HG03039 (cell line): ENCODE measurements at regions not wholly inside any gene's neighbourhood (a gene's known extent, or its start where the extent isn't known, plus 50 kb on each side); places are given as distances from the start of the nearest gene placed in this dataset.
"Not testable (repeated sequence)": the region's sequence is repeated elsewhere in the genome, so short reads cannot be mapped to it uniquely, and the experiment has no call there.

Source experiments
- ATAC-seq: cut with Tn5 transposase; IDR thresholded peaks from one replicate; pipeline ENCODE4 v1.9.1; 2021; ENCODE audit warnings: mild to moderate bottlenecking, moderate library complexity; ENCODE audit not compliant: unreplicated experiment

DNA sequence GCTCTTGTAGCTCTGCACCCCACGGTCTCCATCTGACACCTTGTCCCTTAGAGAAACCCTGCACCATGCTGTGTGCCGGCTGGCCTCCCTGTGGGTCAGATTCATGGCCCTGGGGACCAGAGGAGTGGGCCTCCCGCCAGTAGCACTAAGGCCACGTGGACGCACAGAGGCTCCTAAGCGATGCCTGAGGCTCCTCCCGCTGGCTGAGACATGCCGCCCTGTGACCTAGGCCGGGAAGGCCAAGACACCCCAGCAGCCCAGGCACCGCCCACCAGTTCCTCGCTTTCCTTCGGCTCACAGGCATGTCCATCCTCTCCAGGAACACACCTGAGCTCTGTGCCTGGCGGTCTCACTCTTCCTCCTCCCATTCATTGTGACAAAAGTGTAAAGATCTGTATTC, 311.0 kb downstream of the THBS2 start:
- ATAC-seq: no peak

DNA sequence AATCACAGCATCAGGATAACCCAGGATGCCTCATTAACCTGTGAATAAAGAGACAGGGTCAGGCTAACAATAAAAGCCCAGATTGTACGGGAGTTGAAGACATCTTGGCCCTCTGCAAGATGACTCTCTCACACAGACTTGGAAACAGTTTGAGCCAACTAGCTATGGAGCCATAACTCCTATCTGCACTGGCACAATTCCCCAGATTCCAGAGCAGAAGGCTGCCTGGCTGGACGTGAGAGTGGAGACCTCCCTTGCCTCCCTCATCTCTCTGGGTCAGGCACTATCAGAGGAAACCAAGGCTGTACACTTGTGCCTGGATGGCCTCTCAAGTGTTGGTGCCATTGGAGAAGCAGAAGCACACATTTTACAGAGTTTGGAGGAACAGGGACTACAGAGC, 312.6 kb downstream of the THBS2 start:
- no peak for ATAC-seq

DNA sequence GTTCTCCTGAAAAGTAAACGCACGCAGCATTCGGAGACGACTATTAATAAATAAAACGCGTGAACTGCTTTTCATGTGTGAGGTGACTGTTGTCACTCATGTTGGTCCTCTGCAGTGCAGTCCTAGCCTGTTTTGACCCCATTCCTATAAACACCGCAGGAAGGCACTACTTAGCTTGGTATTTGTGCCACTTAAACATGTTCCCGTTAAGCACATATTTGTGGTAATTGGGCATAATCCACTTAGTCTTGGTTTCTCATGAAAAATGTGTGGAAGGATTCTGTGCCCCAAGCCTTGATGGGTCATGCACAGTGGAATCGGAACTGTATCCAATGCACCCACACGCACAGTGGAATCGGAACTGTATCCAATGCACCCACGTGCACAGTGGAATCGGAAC, 313.9 kb downstream of the THBS2 start:
- no peak for ATAC-seq

DNA sequence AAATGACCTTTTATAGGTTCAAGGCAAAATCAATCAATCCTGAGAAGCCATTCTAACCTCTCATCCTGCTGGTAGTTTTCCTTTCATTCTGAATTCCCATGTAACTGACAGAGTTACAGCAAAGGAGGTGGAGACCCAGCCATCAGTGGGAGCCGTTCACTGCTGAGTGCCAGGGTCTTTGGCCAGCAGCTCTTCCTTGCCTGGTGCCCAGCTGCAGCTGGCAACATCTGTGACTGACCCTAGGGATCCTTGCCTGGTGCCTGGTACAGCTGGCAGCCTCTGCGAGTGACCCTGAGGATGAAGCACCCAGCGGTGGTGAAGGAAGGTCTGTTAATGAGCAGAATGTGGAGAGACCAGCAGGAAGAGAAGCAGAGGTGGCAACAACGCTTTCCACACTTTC, 314.6 kb downstream of the THBS2 start:
- no peak for ATAC-seq

DNA sequence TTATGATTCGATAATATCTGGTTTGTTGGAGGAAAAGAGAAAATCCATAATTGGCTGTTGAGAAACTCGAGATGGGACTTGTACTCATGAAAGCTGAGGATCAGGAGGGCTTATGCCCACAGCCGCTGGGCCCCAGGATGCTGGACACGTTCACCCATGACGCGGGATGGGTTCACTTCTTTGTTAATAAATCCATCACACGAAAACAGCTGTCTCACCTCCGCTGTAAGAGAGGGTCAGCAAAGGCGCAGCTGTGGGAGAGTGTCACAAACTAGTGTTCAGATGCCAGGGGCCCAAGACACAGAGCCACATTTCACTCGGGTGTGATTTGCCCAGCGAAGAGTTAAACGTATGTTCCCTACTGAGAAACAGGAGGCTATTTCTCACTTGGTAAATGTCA, 315.1 kb downstream of the THBS2 start:
- ATAC-seq: no peak

DNA sequence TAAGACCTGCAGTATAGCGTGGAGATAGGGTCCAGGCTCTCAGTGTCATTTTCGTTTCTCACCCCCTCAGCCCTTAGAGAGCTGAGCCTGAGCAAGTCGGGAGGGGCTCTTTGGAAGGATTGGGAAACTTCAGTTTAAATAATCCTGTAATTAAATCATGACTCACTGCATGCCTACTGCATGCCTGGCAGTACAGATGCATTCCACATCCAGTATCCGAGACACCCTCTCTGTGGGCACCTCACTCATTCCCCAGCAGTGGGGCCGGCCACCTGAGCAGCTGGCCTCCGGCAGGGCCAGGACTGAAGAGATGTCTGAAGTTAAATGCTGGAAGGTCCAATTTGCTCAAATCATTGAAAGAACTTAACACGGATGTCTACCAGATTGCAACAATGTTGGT, 316.6 kb downstream of the THBS2 start:
- ATAC-seq: no peak

DNA sequence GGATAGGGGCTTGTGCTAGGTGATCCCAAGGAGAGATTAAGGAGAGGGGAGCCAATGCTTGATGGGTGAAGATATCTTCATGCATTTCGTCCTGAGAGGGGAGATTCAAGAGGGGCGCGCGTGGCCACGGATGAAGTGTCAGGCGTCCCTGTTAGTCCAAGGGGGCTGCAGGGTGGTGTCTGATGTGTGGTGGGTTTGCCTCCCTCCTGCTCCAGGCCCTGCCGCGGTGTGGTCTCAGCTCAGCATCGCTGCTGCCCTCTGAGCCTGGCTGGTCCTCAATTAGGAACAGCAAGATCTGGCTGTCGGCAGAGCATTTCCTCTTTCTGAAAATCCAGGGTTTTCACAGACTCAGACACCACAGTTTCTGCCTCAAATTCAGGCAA, 318.0 kb downstream of the THBS2 start:
- no peak for ATAC-seq

DNA sequence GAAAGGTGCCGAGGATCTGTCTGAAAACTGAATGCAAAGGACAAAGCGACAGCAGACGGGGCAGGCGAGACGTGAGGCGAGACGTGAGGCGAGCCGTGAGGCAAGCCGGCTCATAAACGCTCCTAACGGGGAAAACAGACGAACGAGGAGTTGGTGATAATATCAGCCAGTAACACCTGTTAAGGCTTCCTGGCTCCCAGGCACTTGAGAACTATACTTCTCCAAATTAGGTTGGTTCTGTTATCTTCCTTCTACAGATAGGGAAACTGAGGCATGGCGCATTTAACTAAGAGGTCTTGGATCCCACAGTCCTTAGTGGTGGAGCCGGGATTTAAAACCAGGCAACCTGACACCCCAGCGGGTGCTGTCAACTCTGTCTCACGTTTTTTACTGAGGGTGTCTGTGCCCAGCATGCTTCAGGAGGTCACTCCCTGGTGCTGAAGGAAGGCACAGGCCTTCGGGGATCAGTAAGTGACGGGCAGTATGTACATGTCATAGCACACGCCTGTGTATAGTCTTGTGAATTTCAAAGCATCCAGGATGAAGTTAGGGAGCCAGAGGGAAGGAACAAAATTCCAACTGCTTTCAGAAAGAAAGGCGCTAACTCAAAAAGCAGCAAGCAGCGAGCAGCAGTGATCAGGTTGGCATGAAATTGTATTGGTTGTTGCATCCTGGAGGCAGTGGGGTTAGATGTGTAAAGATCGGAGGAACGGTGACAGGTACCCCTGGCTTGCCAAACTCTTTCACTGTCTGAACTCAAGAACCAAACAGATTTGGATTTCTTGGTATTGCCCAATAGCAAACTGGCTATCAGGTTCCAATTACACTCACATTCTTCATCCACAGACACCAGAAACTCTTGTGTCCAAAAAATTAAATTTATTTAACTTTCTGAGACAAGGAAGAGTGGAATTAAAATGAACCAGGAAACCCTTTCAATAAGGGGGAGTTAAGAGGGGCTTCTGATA, 318.7 kb downstream of the THBS2 start:
- ATAC-seq: no peak

DNA sequence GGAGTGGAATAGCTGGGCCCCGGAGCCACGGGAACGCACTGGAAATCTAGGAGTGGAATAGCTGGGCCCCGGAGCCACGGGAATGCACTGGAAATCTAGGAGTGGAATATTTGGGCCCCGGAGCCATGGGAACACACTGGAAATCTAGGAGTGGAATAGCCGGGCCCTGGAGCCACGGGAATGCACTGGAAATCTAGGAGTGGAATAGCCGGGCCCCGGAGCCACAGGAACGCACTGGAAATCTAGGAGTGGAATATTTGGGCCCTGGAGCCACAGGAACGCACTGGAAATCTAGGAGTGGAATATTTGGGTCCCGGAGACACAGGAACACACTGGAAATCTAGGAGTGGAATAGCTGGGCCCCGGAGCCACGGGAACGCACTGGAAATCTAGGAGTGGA, 321.5 kb downstream of the THBS2 start:
- ATAC-seq: not testable (repeated sequence)

DNA sequence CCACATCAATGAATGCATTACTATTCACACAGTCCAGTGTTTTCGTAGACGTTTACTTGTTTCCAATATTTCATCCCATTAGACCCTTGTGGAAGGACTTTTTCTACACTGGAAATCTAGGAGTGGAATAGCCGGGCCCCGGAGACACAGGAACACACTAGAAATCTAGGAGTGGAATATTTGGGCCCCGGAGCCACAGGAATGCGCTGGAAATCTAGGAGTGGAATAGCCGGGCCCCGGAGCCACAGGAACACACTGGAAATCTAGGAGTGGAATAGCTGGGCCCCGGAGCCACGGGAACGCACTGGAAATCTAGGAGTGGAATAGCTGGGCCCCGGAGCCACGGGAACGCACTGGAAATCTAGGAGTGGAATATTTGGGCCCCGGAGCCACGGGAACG, 322.6 kb downstream of the THBS2 start:
- ATAC-seq: not testable (repeated sequence)

DNA sequence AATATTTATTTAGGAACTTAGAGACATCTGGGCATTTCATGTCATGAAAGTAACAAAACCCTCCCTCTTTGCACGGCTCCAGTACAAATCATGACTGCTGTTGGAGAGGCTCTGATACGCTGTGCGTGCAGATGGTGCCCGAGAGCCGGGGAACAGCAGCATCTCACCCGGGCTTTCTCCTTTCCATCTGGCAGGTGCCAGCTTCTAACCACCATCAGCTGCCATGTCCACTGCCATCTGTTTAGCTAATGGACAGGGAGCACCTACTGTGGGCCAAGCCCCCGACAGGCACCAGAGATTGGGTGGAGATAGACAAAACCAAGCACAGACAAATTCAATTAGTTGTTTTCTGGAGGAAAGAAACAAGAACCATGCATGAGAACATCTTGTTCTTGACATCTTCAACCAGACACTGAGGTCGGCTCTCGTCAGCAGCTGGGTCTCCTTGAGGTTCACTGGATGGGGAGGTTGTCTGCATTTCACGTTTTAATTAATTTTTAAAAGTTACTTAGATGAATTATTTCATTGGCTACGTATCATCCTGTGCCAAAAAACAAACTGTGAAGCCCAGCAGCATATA, 323.7 kb downstream of the THBS2 start:
- ATAC-seq: no peak

DNA sequence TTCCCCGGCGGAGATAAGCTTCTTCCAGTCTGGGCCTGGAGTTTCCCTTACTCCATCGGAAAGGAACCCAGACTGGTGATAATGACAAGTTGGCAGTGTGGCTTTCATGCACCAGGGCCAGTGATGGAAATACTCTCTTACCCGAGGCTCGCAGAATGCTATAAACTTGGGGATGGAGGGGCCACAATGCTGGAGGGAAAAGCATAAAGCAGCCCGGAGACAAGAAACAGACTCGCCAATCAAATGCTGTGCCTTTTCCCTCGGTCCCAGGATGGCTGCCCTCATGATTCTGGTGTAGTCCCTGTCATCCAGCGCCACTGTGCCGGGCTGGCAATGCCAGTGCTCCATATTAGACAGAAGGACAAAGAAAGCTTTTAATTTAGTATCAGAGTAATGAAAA, 325.6 kb downstream of the THBS2 start:
- no peak for ATAC-seq

DNA sequence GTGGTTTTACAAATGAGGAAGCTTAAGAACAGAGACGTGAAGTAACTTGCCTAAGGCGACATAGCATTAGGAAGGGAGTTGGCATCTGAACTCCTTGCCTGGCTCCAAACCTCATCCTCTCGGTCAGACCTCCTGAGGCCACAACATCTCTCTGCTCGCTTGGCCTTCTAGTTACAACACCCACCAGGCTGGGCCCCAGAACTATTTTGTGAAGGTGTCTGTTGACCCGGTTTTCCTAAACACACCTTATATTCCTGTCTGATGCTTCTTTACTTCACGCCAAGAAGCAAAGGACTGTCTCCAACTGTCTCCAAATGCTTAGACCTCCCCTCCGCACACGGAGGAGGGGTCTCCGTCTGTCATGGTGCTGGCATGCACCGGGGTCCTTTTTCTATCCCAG, 326.6 kb downstream of the THBS2 start:
- no peak for ATAC-seq

DNA sequence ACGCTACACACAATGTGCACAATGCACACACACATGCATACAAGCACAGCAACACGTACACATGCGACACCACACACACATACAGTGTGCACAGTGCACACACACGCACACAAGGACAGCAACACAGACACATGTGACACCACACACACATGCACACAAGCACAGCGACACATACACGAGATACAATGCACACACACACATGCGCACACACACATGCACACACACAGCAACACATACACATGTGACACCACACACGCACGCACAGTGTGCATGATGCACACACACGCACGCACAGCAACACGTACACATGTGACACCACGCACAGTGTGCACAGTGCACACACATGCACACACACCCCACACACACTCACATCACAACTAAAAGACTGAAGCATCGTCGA, 327.3 kb downstream of the THBS2 start:
- ATAC-seq: no peak

DNA sequence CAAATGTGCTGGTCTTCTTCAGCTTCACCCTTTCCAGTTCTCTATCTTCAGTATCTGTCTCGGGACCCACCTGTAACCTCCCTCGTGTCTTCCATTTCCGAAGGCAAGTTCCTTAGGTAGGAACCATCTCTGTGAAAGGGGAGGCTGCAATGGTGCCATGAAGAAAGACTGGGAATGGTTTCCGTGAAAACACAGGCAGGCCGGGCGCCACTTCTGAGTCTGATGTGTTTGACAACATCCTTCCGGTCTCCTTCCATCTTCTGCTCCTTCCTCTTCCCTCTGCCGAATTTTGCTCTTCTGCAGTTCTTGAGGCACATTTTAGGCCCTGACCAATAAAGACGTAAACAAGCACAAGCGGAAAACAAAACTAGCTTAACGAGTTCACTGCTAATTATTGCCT, 328.0 kb downstream of the THBS2 start:
- no peak for ATAC-seq

DNA sequence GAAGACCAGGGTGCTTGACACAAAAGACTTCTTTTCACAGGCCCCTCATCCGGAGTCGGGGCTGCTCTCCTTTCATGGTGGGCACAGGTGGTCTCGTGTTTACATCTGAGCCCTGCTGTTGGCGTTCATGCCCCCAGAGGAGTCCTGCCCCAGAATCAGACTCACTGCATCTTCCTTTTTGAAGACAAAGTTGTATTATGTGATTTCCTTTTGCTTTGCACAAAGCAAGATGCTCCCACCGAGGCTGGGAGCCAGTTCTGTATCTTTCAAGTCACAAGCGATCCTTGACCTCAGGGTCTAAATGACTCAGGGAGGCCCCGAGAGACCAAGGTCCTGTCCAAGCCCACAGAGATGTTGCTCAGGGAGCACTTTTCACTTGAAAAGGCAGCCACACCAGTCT, 330.5 kb downstream of the THBS2 start:
- no peak for ATAC-seq

DNA sequence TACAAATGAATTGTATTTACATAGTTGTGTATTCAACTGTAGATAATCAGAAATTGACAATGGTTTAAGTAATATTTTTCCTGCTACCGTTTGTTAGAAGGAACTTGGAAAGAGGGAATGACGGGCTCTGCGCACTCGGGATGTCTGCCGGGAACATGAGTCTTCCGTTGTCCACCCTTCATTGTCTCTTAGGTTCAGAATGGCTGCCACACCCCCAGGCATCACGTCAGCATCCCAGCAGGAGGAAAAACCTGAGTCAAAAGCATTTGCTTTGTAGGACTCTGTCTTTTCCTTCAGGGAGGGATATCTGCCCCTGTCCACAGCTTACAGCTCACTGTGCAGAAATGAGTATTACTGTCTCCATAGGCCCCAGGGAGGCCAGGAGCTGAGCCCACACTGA, 331.2 kb downstream of the THBS2 start:
- ATAC-seq: no peak

DNA sequence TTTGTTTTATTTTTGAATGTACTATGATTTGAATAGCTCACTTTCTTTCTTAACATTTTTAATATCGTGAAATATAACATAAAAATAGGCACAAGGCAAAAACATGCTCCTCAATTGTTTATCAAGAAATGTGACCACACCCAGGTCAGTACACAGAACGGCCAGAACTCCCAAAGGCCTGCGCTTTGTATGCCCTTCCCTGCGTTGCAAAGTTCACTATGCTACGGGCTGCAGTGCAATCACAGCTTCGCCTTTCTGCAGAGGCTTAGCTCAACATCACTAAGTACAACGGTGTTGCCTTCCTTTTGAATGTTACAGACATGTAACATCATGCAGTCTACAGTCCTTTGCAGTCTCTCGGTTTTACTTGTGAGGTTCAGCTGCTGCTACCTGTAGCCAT, 333.4 kb downstream of the THBS2 start:
- no peak for ATAC-seq

DNA sequence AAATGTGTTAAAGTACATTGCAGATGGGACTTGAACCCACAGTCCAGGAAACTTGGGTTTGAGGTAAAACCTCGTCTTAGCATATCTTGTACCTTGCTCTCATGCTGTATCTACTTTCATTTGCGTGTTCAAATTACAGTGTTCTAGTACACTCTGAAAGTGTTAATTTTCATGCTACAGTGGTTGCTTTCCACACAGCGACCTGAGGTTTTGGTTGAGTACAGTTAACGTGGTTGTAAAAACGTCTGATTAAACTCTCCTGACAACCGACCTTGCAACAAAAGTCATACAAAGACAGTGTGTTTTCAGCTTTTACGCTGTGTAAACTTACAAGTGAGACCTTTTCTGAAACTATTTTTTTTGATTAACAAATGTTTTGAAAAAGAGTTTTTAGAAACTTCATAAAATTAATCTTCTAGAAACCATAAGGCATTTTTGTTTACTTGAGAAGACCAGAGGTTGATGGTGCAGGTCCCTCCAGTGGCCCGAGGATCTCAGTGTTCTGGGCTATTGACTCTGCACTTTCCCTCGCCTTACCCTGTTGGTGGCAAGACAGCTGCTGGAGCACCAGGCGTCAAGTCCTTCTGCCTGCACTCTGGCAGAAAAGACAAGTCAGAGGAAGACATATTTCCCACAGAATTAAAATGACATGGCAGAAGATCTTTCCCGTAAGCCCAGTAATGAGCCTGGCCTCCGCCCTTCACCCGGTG, 334.0 kb downstream of the THBS2 start:
- ATAC-seq: no peak

DNA sequence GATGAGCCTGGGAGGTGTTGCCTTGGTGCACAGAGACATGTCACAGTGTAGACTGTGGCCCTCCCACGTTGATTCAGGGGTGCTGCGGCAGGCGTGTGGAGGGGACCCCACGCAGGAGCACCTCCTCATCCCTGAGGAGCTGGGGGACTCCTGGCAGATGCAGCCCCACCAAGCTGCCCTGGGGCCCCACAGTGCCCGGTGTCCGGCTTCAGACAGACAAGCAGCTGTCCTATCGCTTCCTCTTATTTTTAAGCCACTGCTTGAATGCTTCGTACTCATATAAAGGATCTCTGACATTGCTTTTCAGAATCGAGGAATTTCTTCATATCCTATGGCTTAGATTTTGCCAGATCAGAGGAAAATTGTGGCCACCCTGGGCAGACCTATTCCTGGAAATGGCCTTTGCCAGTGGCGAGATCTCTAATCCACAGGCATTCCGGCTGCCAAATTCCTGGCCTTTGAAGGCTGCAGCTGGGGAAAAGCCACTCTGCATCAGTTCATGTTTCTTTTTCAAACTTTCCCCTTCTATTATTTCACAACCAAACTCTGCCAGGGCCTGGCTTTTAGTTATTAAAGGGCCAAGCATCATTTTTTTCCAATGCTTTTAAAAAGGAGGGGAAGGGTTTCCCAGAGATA, 337.0 kb downstream of the THBS2 start:
- ATAC-seq: no peak

DNA sequence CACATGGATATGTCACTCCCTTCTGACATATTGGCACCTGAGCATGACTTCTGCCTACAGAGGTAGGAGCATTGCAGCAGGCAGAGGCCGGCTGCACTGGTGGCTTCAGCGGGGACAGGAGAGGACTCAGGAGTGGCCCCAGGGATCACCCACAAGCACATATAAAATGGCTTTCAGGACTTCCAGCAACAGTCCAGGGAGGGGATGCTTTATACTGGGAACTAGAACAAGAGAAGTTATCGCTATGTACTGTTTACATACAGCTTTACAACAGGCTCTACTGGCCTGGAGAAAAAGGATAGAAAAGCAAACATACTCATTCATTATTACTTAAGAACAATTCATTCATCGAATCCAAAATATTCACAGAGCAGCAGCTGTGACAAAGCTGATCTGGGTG, 337.8 kb downstream of the THBS2 start:
- no peak for ATAC-seq

DNA sequence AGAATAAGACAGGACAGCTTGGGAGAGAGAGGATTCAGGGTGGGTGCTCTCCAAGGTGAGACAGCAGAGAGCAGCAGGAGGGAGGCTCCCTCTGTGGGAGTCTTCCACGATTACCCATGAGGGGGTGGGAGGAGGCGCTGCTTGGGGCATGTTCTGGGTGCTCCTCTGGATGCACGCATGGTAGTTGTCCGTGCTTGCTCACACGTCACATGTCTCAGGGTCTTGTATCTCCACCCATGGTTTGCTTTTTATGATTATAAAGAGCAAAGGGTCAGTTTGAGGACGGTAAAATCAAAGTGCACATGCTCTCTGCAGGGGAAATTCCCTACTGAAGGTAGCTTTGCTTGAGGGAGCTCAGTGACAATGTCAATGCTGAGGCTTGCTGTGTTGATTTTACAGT, 338.4 kb downstream of the THBS2 start:
- ATAC-seq: no peak
